A673 (cell line): ENCODE measurements at regions not wholly inside any gene's neighbourhood (a gene's known extent, or its start where the extent isn't known, plus 50 kb on each side); places are given as distances from the start of the nearest gene placed in this dataset.

Experiments
- EZH2 ChIP-seq: fragments of 200-600 bp; sonication (generic); IDR thresholded peaks from 2 replicates; pipeline ENCODE4 v1.6.1; 2017; ENCODE audit warnings: borderline replicate concordance, low read depth, mild to moderate bottlenecking, mixed read lengths, antibody characterized with exemption, low read length; ENCODE audit not compliant: poor library complexity, severe bottlenecking
- TF ChIP-seq, protein P1 (sequence below): fragments of 300-800, 200-600 bp; sonication (generic); conservative IDR thresholded peaks from 2 replicates; pipeline ENCODE4 v1.5.1; 2017; ENCODE audit warnings: low read depth, mild to moderate bottlenecking, antibody characterized with exemption, low read length, moderate library complexity, mixed read lengths

DNA sequence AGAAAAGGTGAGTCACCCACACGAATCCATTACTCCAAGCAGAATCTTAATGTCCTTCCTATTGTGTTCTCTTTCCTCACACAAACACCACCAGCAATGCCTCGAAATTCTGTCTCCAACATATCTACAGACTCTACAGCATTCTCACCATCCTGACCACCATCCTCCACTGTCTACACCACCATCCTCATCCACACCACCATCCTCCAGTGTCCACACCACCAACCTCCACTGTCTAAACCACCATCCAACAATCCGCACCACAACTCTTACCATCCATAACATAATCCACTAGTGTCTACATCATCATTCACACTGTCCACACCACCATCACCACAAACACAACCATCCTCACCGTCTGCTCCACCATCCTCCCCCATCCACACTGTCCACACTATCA, 121.6 kb upstream of the ALKAL2 start:
- TF ChIP-seq, protein P1, sequence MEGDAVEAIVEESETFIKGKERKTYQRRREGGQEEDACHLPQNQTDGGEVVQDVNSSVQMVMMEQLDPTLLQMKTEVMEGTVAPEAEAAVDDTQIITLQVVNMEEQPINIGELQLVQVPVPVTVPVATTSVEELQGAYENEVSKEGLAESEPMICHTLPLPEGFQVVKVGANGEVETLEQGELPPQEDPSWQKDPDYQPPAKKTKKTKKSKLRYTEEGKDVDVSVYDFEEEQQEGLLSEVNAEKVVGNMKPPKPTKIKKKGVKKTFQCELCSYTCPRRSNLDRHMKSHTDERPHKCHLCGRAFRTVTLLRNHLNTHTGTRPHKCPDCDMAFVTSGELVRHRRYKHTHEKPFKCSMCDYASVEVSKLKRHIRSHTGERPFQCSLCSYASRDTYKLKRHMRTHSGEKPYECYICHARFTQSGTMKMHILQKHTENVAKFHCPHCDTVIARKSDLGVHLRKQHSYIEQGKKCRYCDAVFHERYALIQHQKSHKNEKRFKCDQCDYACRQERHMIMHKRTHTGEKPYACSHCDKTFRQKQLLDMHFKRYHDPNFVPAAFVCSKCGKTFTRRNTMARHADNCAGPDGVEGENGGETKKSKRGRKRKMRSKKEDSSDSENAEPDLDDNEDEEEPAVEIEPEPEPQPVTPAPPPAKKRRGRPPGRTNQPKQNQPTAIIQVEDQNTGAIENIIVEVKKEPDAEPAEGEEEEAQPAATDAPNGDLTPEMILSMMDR, result no peak
- no peak for TF ChIP-seq EZH2
